Astrocyte of the cerebellum (primary cell): ENCODE measurements at regions not wholly inside any gene's neighbourhood (a gene's known extent, or its start where the extent isn't known, plus 50 kb on each side); places are given as distances from the start of the nearest gene placed in this dataset.

Experiments used
- DNase-seq: peaks from one replicate; pipeline ENCODE4 v3.0.0-alpha.2; 2011; ENCODE audit warnings: low read depth
- H3K4me3 ChIP-seq: 2 replicates; pipeline ENCODE4 v1.5.1; 2011; ENCODE audit warnings: mild to moderate bottlenecking, low read depth, low read length, moderate library complexity
- CTCF ChIP-seq: IDR thresholded peaks from 2 replicates; pipeline ENCODE4 v1.5.1; 2012; ENCODE audit warnings: low read length, low read depth, moderate library complexity, mild to moderate bottlenecking; ENCODE audit errors: missing control alignments
- in situ Hi-C: cut with HindIII; loops from 2 replicates; pipeline ENCODE4 v1.10.0; 2017; ENCODE audit warnings: low sequenced_read_pairs

- TF ChIP-seq CTCF: no peak
- in situ Hi-C loops: no loop called here
- DNase-seq: no peak
- no peak overlapping the region for H3K4me3 ChIP-seq
Observed at GRCh38 chr18:67290421-67290820, 226.1 kb downstream of the DSEL start.

- no peak overlapping the region for H3K4me3 ChIP-seq
- no peak for DNase-seq
- in situ Hi-C loops: no loop called here
- TF ChIP-seq CTCF: no peak
Observed at GRCh38 chr18:67285583-67285982, 230.9 kb downstream of the DSEL start.

GRCh38 chr18:67282796-67283195 is 233.7 kb downstream of the DSEL start:
- in situ Hi-C loops: no loop called here
- no peak for DNase-seq
- no peak for TF ChIP-seq CTCF
- H3K4me3 ChIP-seq: no peak overlapping the region

GRCh38 chr18:67281746-67282145 is 234.8 kb downstream of the DSEL start:
- DNase-seq: no peak
- H3K4me3 ChIP-seq: no peak overlapping the region
- in situ Hi-C loops: no loop called here
- TF ChIP-seq CTCF: no peak

- in situ Hi-C loops: no loop called here
- DNase-seq: no peak
- no peak overlapping the region for H3K4me3 ChIP-seq
- no peak for TF ChIP-seq CTCF
Observed at GRCh38 chr18:67280486-67281242, 235.9 kb downstream of the DSEL start.

- in situ Hi-C loops: no loop called here
- TF ChIP-seq CTCF: no peak
- DNase-seq: no peak
- no peak overlapping the region for H3K4me3 ChIP-seq
Observed at GRCh38 chr18:67279988-67280387, 236.5 kb downstream of the DSEL start.
